GM18505 (cell line): ENCODE measurements at regions not wholly inside any gene's neighbourhood (a gene's known extent, or its start where the extent isn't known, plus 50 kb on each side); places are given as distances from the start of the nearest gene placed in this dataset.
"Not testable (repeated sequence)": the region's sequence is repeated elsewhere in the genome, so short reads cannot be mapped to it uniquely, and the experiment has no call there.

Experiments used
- ATAC-seq: cut with Tn5 transposase; IDR thresholded peaks from one replicate; pipeline ENCODE4 v1.9.1; 2021; ENCODE audit not compliant: unreplicated experiment
- POLR2A ChIP-seq: IDR thresholded peaks from 4 replicates; pipeline ENCODE4 v1.6.1; 2011; ENCODE audit warnings: borderline replicate concordance; ENCODE audit not compliant: insufficient read depth, insufficient read length; ENCODE audit errors: extremely low read depth

- no peak for TF ChIP-seq POLR2A
- no peak for ATAC-seq
These were observed 646.4 kb upstream of the KCNMB2 start for GRCh38 chr3:177889652-177890358.

GRCh38 chr3:177890359-177890683 is 645.9 kb upstream of the KCNMB2 start:
- ATAC-seq: no peak
- TF ChIP-seq POLR2A: no peak

- not testable (repeated sequence) for ATAC-seq
These were observed 644.7 kb upstream of the KCNMB2 start for GRCh38 chr3:177891569-177891968.

- no peak for TF ChIP-seq POLR2A
- no peak for ATAC-seq
These were observed 642.9 kb upstream of the KCNMB2 start for GRCh38 chr3:177893331-177893730.

GRCh38 chr3:177894081-177894728 is 642.0 kb upstream of the KCNMB2 start:
- no peak for TF ChIP-seq POLR2A
- ATAC-seq: no peak

- TF ChIP-seq POLR2A: no peak
- no peak for ATAC-seq
These were observed 638.1 kb upstream of the KCNMB2 start for GRCh38 chr3:177898185-177898584.

- ATAC-seq: no peak
- TF ChIP-seq POLR2A: no peak
These were observed 636.8 kb upstream of the KCNMB2 start for GRCh38 chr3:177899275-177900067.

GRCh38 chr3:177902876-177903275 is 633.4 kb upstream of the KCNMB2 start:
- no peak for TF ChIP-seq POLR2A
- ATAC-seq: no peak

GRCh38 chr3:177904621-177905020 is 631.6 kb upstream of the KCNMB2 start:
- no peak for ATAC-seq
- no peak for TF ChIP-seq POLR2A

GRCh38 chr3:177905173-177906125 is 630.8 kb upstream of the KCNMB2 start:
- TF ChIP-seq POLR2A: no peak

GRCh38 chr3:177906126-177906511 is 630.1 kb upstream of the KCNMB2 start:
- no peak for ATAC-seq
- TF ChIP-seq POLR2A: no peak

More at GRCh38 chr3:177905173-177906125, 630.8 kb upstream of the KCNMB2 start:
- no peak for ATAC-seq

- ATAC-seq: no peak
- TF ChIP-seq POLR2A: no peak
These were observed 629.5 kb upstream of the KCNMB2 start for GRCh38 chr3:177906578-177907229.

GRCh38 chr3:177909530-177909929 is 626.7 kb upstream of the KCNMB2 start:
- not testable (repeated sequence) for ATAC-seq
